ENCODE measurements at regions not wholly inside any gene's neighbourhood (a gene's known extent, or its start where the extent isn't known, plus 50 kb on each side); places are given as distances from the start of the nearest gene placed in this dataset.

DNA sequence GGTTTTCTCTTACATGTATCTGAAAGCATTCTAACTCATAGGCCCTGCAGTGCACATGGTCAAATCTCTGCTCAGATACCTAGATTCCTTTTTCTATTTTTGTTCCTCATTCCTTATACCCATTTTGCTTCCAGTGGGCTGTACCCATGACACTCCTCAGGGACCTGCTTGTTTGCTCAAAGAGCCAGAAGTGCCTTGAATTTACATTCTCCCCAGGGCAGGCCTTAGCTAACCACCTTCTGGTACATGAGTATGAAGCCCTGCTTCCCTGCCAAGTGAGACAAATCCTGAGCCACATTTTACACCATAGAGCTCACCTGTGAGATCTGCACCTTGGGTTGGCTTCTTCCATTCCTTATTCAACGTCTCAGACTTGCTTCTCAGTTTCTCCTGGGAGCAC is 326.6 kb upstream of the SASH1 start (continued):
- TF ChIP-seq, protein P1, sequence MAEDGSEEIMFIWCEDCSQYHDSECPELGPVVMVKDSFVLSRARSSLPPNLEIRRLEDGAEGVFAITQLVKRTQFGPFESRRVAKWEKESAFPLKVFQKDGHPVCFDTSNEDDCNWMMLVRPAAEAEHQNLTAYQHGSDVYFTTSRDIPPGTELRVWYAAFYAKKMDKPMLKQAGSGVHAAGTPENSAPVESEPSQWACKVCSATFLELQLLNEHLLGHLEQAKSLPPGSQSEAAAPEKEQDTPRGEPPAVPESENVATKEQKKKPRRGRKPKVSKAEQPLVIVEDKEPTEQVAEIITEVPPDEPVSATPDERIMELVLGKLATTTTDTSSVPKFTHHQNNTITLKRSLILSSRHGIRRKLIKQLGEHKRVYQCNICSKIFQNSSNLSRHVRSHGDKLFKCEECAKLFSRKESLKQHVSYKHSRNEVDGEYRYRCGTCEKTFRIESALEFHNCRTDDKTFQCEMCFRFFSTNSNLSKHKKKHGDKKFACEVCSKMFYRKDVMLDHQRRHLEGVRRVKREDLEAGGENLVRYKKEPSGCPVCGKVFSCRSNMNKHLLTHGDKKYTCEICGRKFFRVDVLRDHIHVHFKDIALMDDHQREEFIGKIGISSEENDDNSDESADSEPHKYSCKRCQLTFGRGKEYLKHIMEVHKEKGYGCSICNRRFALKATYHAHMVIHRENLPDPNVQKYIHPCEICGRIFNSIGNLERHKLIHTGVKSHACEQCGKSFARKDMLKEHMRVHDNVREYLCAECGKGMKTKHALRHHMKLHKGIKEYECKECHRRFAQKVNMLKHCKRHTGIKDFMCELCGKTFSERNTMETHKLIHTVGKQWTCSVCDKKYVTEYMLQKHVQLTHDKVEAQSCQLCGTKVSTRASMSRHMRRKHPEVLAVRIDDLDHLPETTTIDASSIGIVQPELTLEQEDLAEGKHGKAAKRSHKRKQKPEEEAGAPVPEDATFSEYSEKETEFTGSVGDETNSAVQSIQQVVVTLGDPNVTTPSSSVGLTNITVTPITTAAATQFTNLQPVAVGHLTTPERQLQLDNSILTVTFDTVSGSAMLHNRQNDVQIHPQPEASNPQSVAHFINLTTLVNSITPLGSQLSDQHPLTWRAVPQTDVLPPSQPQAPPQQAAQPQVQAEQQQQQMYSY (CRISPR knock-in tag; IDR thresholded peaks at IDR 0.05), result no peak
- TF ChIP-seq, protein P2, sequence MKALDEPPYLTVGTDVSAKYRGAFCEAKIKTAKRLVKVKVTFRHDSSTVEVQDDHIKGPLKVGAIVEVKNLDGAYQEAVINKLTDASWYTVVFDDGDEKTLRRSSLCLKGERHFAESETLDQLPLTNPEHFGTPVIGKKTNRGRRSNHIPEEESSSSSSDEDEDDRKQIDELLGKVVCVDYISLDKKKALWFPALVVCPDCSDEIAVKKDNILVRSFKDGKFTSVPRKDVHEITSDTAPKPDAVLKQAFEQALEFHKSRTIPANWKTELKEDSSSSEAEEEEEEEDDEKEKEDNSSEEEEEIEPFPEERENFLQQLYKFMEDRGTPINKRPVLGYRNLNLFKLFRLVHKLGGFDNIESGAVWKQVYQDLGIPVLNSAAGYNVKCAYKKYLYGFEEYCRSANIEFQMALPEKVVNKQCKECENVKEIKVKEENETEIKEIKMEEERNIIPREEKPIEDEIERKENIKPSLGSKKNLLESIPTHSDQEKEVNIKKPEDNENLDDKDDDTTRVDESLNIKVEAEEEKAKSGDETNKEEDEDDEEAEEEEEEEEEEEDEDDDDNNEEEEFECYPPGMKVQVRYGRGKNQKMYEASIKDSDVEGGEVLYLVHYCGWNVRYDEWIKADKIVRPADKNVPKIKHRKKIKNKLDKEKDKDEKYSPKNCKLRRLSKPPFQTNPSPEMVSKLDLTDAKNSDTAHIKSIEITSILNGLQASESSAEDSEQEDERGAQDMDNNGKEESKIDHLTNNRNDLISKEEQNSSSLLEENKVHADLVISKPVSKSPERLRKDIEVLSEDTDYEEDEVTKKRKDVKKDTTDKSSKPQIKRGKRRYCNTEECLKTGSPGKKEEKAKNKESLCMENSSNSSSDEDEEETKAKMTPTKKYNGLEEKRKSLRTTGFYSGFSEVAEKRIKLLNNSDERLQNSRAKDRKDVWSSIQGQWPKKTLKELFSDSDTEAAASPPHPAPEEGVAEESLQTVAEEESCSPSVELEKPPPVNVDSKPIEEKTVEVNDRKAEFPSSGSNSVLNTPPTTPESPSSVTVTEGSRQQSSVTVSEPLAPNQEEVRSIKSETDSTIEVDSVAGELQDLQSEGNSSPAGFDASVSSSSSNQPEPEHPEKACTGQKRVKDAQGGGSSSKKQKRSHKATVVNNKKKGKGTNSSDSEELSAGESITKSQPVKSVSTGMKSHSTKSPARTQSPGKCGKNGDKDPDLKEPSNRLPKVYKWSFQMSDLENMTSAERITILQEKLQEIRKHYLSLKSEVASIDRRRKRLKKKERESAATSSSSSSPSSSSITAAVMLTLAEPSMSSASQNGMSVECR (CRISPR knock-in tag; IDR thresholded peaks at IDR 0.05; ENCODE audit: borderline replicate concordance), result no peak
- TF ChIP-seq OVOL2 (CRISPR knock-in tag; IDR thresholded peaks at IDR 0.05; ENCODE audit: borderline replicate concordance), result no peak
- TF ChIP-seq, protein P3, sequence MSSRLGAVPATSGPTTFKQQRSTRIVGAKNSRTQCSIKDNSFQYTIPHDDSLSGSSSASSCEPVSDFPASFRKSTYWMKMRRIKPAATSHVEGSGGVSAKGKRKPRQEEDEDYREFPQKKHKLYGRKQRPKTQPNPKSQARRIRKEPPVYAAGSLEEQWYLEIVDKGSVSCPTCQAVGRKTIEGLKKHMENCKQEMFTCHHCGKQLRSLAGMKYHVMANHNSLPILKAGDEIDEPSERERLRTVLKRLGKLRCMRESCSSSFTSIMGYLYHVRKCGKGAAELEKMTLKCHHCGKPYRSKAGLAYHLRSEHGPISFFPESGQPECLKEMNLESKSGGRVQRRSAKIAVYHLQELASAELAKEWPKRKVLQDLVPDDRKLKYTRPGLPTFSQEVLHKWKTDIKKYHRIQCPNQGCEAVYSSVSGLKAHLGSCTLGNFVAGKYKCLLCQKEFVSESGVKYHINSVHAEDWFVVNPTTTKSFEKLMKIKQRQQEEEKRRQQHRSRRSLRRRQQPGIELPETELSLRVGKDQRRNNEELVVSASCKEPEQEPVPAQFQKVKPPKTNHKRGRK (CRISPR knock-in tag; IDR thresholded peaks at IDR 0.05; ENCODE audit: borderline replicate concordance), result no peak
- TF ChIP-seq, protein P4, sequence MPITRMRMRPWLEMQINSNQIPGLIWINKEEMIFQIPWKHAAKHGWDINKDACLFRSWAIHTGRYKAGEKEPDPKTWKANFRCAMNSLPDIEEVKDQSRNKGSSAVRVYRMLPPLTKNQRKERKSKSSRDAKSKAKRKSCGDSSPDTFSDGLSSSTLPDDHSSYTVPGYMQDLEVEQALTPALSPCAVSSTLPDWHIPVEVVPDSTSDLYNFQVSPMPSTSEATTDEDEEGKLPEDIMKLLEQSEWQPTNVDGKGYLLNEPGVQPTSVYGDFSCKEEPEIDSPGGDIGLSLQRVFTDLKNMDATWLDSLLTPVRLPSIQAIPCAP (CRISPR knock-in tag; IDR thresholded peaks at IDR 0.05), result no peak
- TF ChIP-seq TCF7 (CRISPR knock-in tag; IDR thresholded peaks at IDR 0.05; ENCODE audit: low read depth), result no peak
- TF ChIP-seq RORB (CRISPR knock-in tag; IDR thresholded peaks at IDR 0.05), result no peak

DNA sequence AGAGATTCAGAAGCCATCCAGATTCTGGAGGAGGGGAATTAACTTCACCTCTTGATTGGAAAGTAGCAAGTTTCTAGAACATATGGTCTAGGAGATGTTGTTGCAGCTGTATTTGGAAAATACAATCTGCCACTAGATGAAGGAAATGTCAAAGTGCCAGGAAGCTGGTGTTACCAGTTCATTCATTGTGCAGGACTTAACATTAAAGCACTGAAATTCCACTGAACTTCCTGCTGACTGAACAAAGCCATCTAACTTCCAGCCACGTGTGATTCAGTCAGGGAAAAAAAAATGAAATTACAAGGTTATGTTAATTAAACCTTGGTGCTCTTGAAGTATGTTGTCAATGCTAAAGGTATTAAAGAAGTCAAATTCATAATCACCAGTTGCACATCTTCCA is 321.5 kb upstream of the SASH1 start:
- DNase-seq (ENCODE audit: low spot score), result no peak
- TF ChIP-seq ZNF416 (CRISPR knock-in tag; IDR thresholded peaks at IDR 0.05), result no peak
- no peak overlapping the region for H3K4me3 Mint-ChIP-seq
- CTCF ChIA-PET, result interaction anchor here (0.8 kb wide), 1 partner anchor 357 kb away, joined by 3 read pairs; no protein-coding TSS in a partner anchor
- no peaks in the 10 kb centered on the region for H3K36me3 Mint-ChIP-seq
- H3K27ac Mint-ChIP-seq, result no peak overlapping the region
- no peaks in the 10 kb centered on the region for H3K9me3 Mint-ChIP-seq
- no peaks in the 10 kb centered on the region for H3K27me3 Mint-ChIP-seq (ENCODE audit: low read depth)
- H3K4me1 Mint-ChIP-seq, result peaks cover 8% of the 10 kb centered on the region
- POLR2A ChIA-PET, result no interaction called here
- ATAC-seq, result no peak

DNA sequence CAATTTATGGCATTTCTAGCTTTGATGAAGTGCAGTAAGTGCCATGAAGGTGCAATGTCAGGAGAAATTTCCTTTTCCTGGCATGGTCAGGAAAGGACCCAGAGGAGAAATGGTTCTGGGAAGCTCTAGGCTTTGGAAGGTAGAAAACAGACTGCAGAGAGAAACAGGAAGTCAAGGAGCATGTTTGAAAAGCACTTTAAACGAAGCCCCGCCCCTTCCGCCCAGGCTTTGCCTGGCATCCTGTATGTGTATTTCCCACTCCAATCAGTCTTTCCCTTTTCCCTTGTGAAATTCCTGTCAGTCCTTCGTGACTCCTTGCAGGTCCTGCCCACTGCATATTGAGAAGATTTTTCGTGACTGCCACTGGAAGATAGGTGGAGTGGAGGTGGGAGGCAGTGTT is 320.9 kb upstream of the SASH1 start:
- Mint-ChIP-seq H3K36me3 (no peaks in the 10 kb centered on the region), H3K4me1 (peaks cover 12% of the 10 kb centered on the region), H3K4me3 (no peak overlapping the region), H3K27me3 (ENCODE audit: low read depth) (no peaks in the 10 kb centered on the region), H3K9me3 (no peaks in the 10 kb centered on the region), H3K27ac (no peak overlapping the region)
- POLR2A ChIA-PET, result no interaction called here
- ATAC-seq (peak; percentile 74), DNase-seq (ENCODE audit: low spot score) (peak; percentile 14)
- CTCF ChIA-PET, result interaction anchor here (0.8 kb wide), 1 partner anchor 358 kb away, joined by 3 read pairs; no protein-coding TSS in a partner anchor
- TF ChIP-seq, protein P5, sequence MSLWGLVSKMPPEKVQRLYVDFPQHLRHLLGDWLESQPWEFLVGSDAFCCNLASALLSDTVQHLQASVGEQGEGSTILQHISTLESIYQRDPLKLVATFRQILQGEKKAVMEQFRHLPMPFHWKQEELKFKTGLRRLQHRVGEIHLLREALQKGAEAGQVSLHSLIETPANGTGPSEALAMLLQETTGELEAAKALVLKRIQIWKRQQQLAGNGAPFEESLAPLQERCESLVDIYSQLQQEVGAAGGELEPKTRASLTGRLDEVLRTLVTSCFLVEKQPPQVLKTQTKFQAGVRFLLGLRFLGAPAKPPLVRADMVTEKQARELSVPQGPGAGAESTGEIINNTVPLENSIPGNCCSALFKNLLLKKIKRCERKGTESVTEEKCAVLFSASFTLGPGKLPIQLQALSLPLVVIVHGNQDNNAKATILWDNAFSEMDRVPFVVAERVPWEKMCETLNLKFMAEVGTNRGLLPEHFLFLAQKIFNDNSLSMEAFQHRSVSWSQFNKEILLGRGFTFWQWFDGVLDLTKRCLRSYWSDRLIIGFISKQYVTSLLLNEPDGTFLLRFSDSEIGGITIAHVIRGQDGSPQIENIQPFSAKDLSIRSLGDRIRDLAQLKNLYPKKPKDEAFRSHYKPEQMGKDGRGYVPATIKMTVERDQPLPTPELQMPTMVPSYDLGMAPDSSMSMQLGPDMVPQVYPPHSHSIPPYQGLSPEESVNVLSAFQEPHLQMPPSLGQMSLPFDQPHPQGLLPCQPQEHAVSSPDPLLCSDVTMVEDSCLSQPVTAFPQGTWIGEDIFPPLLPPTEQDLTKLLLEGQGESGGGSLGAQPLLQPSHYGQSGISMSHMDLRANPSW (CRISPR knock-in tag; conservative IDR thresholded peaks at IDR 0.05; ENCODE audit: low read depth), result no peak
- TF ChIP-seq, protein P2 (CRISPR knock-in tag; IDR thresholded peaks at IDR 0.05; ENCODE audit: borderline replicate concordance), result no peak
- TF ChIP-seq GRHL2 (CRISPR knock-in tag; IDR thresholded peaks at IDR 0.05; ENCODE audit: insufficient replicate concordance, severe bottlenecking), result no peak
- TF ChIP-seq, protein P6, sequence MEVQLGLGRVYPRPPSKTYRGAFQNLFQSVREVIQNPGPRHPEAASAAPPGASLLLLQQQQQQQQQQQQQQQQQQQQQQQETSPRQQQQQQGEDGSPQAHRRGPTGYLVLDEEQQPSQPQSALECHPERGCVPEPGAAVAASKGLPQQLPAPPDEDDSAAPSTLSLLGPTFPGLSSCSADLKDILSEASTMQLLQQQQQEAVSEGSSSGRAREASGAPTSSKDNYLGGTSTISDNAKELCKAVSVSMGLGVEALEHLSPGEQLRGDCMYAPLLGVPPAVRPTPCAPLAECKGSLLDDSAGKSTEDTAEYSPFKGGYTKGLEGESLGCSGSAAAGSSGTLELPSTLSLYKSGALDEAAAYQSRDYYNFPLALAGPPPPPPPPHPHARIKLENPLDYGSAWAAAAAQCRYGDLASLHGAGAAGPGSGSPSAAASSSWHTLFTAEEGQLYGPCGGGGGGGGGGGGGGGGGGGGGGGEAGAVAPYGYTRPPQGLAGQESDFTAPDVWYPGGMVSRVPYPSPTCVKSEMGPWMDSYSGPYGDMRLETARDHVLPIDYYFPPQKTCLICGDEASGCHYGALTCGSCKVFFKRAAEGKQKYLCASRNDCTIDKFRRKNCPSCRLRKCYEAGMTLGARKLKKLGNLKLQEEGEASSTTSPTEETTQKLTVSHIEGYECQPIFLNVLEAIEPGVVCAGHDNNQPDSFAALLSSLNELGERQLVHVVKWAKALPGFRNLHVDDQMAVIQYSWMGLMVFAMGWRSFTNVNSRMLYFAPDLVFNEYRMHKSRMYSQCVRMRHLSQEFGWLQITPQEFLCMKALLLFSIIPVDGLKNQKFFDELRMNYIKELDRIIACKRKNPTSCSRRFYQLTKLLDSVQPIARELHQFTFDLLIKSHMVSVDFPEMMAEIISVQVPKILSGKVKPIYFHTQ (CRISPR knock-in tag; IDR thresholded peaks at IDR 0.05), result no peak
